GM12878 (cell line): ENCODE measurements at regions not wholly inside any gene's neighbourhood (a gene's known extent, or its start where the extent isn't known, plus 50 kb on each side); places are given as distances from the start of the nearest gene placed in this dataset.

Experiments used
- ATAC-seq: fragments of 200-7000 bp; cut with Tn5 transposase; 3 replicates; pipeline ENCODE4 v1.9.1; 2020; ENCODE audit warnings: mild to moderate bottlenecking, moderate library complexity
- BruUV-seq: library from RNA; stranded (reverse); fragments of 400-500 nt; replicated peaks from 2 replicates; lab custom pipeline; 2021; lab: Mats Ljungman, UMichigan
- CTCF ChIA-PET: fragments of 300-600 bp; sonication (Branson Sonifier 250); formaldehyde crosslinking; extraction: SDS; loops from one replicate; lab custom pipeline; 2021; ENCODE audit warnings: inconsistent platforms; lab: Yijun Ruan, JAX
- POLR2A ChIA-PET: fragments of 350-600 bp; formaldehyde crosslinking; extraction: SDS; loops from one replicate; lab custom pipeline; 2021; ENCODE audit warnings: inconsistent platforms; lab: Charles Lee
- RAD21 ChIA-PET: fragments of 300-600 bp; sonication (Branson Sonifier 250); formaldehyde crosslinking; loops from one replicate; lab custom pipeline; 2023; ENCODE audit warnings: antibody characterized with exemption; ENCODE audit not compliant: unreplicated experiment; lab: Charles Lee
- SMC1A ChIA-PET: fragments of 300-600 bp; sonication (Branson Sonifier 250); formaldehyde crosslinking; loops from one replicate; lab custom pipeline; 2023; ENCODE audit not compliant: unreplicated experiment, uncharacterized antibody; lab: Charles Lee
- DNase-seq: peaks from one replicate; pipeline ENCODE4 v3.0.0-alpha.2; 2011; ENCODE audit warnings: low read depth, low spot score
- FAIRE-seq: peaks from 3 replicates; lab custom pipeline; 2011; peaks lifted over from hg19 to GRCh38; lab: Jason Lieb, UNC
- H2AFZ ChIP-seq: 2 replicates; pipeline ENCODE4 v1.6.0; 2011; ENCODE audit warnings: low read depth, low read length, control low read depth; ENCODE audit not compliant: control insufficient read depth
- H3K27ac ChIP-seq: 2 replicates; pipeline ENCODE4 v1.5.1; 2011; ENCODE audit warnings: control low read depth; ENCODE audit not compliant: control insufficient read depth, insufficient read depth
- H3K27me3 ChIP-seq, 2 experiments: replicated peaks in 1 of 2; 2 replicates each; pipeline versions ENCODE4 v1.6.0 to v1.6.1; 2011; ENCODE audit warnings: low read length in 1 of 2; ENCODE audit not compliant: control insufficient read depth in 2 of 2, insufficient read depth in 2 of 2
- H3K36me3 ChIP-seq, 2 experiments: 2 replicates each; pipeline ENCODE4 v1.5.1; 2011; ENCODE audit warnings: low read length in 1 of 2; ENCODE audit not compliant: control insufficient read depth in 2 of 2, insufficient read depth in 2 of 2
- H3K4me1 ChIP-seq: 2 replicates; pipeline ENCODE4 v1.6.1; 2011; ENCODE audit warnings: mild to moderate bottlenecking, low read length, moderate library complexity, mixed read lengths; ENCODE audit not compliant: control insufficient read depth, insufficient read depth
- H3K4me2 ChIP-seq: 2 replicates; pipeline ENCODE4 v1.6.0; 2011; ENCODE audit warnings: control low read depth; ENCODE audit not compliant: control insufficient read depth, insufficient read depth
- H3K4me3 ChIP-seq: fragments of 200-600 bp; sonication (generic); 2 replicates; pipeline ENCODE4 v1.5.1; 2016
- H3K79me2 ChIP-seq: 2 replicates; pipeline ENCODE4 v1.6.0; 2011; ENCODE audit warnings: low read length; ENCODE audit not compliant: control insufficient read depth, insufficient read depth
- H3K9ac ChIP-seq: 2 replicates; pipeline ENCODE4 v1.8.0; 2011; ENCODE audit warnings: low read length, control low read depth, mixed read lengths; ENCODE audit not compliant: control insufficient read depth, insufficient read depth
- H3K9me3 ChIP-seq: replicated peaks from 3 replicates; pipeline ENCODE4 v1.5.1; 2011; ENCODE audit warnings: mild to moderate bottlenecking, low read length; ENCODE audit not compliant: control insufficient read depth, insufficient read depth
- H4K20me1 ChIP-seq: 2 replicates; pipeline ENCODE4 v1.6.0; 2011; ENCODE audit not compliant: control insufficient read depth, insufficient read depth
- ATF7 ChIP-seq: fragments of 450-650 bp; IDR thresholded peaks from 2 replicates; pipeline ENCODE4 v1.6.1; 2016; ENCODE audit warnings: low read depth, mild to moderate bottlenecking
- CBX5 ChIP-seq: sonication (generic); IDR thresholded peaks from 2 replicates; pipeline ENCODE4 v1.6.1; 2016; ENCODE audit warnings: low read depth, moderate library complexity, mild to moderate bottlenecking, inconsistent platforms
- ESRRA ChIP-seq: IDR thresholded peaks from 2 replicates; pipeline ENCODE4 v1.6.1; 2012; ENCODE audit warnings: mild to moderate bottlenecking, low read length, improper control_type of control experiment
- FOXM1 ChIP-seq: IDR thresholded peaks from 2 replicates; pipeline ENCODE4 v1.6.1; 2012; ENCODE audit warnings: low read depth, mild to moderate bottlenecking, inconsistent platforms, low read length, moderate library complexity
- MEF2B ChIP-seq: fragments of 450-650 bp; IDR thresholded peaks from 2 replicates; pipeline ENCODE4 v1.6.1; 2018; ENCODE audit warnings: mild to moderate bottlenecking, moderate library complexity; ENCODE audit not compliant: partially characterized antibody, poor library complexity, severe bottlenecking
- NFXL1 ChIP-seq: fragments of 450-650 bp; IDR thresholded peaks from 2 replicates; pipeline ENCODE4 v1.6.1; 2017; ENCODE audit warnings: antibody characterized with exemption, mild to moderate bottlenecking, borderline replicate concordance
- NR2F1 ChIP-seq: fragments of 450-650 bp; conservative IDR thresholded peaks from 2 replicates; pipeline ENCODE4 v1.6.1; 2017; ENCODE audit warnings: mild to moderate bottlenecking
- NRF1 ChIP-seq: conservative IDR thresholded peaks from 2 replicates; pipeline ENCODE4 v1.6.1; 2011; ENCODE audit warnings: mild to moderate bottlenecking, low read depth, low read length, improper control_type of control experiment
- PAX5 ChIP-seq: IDR thresholded peaks from 2 replicates; pipeline ENCODE4 v1.6.1; 2011; ENCODE audit warnings: low read depth, low read length, borderline replicate concordance
- POLR2AphosphoS5 ChIP-seq: IDR thresholded peaks from 2 replicates; pipeline ENCODE4 v1.6.1; 2011; ENCODE audit warnings: mild to moderate bottlenecking, low read length, inconsistent platforms
- RUNX3 ChIP-seq: IDR thresholded peaks from 2 replicates; pipeline ENCODE4 v1.6.1; 2012; ENCODE audit warnings: low read length, inconsistent platforms
- TCF7 ChIP-seq: IDR thresholded peaks from 2 replicates; pipeline ENCODE4 v1.6.1; 2014; ENCODE audit warnings: antibody characterized with exemption, borderline replicate concordance
- WGBS: methylation state at CpG from one replicate; pipeline ENCODE4 v1.1.6; 2016; ENCODE audit warnings: low lambda C conversion rate; ENCODE audit not compliant: insufficient replicate concordance, insufficient coverage; ENCODE audit errors: missing lambda C conversion rate; 5-methylcytosine and 5-hydroxymethylcytosine counted together
- in situ Hi-C: fragments of 300-500 bp; cut with MboI; formaldehyde crosslinking; loops from 9 replicates; pipeline ENCODE4 v1.14.3; 2018; ENCODE audit warnings: mixed read lengths
- intact Hi-C: fragments of 100-400 bp; cut with micrococcal nuclease; formaldehyde crosslinking; loops from one replicate; pipeline ENCODE4 v1.14.2; 2022; ENCODE audit not compliant: unreplicated experiment
- TF ChIP-seq, protein P1 (sequence below): fragments of 450-650 bp; IDR thresholded peaks from 2 replicates; pipeline ENCODE4 v1.6.1; 2017; ENCODE audit warnings: low read depth, mild to moderate bottlenecking, moderate library complexity
- TF ChIP-seq, protein P2 (sequence below): IDR thresholded peaks from 2 replicates; pipeline ENCODE4 v1.6.1; 2012; ENCODE audit warnings: low read depth, low read length, improper control_type of control experiment
- TF ChIP-seq, protein P3 (sequence below): IDR thresholded peaks from 2 replicates; pipeline ENCODE4 v1.6.1; 2011; ENCODE audit warnings: low read depth, low read length, improper control_type of control experiment, borderline replicate concordance
- TF ChIP-seq, protein P4 (sequence below): fragments of 450-650 bp; conservative IDR thresholded peaks from 2 replicates; pipeline ENCODE4 v1.6.1; 2017; ENCODE audit warnings: mild to moderate bottlenecking, moderate library complexity

DNA sequence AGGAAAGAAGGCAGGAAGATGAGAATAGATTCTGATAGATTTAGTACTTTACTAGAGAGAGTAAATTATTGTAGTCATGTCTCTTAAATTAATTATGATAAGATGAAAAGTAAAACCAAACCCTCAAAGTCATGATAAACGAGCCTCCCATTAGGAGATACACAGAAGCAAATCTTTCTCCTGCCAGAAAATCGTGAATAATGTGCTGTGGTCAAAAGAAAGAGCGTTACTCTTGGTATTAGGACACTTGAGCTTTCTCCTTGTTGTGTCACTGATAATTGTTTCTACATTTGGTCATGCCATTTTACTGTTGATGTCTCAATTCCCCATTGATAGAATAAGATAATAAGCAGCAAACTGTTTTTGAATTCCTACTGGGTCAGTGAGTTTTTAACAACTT, 562.8 kb upstream of the TLE4 start (continued):
- TF ChIP-seq, protein P1, sequence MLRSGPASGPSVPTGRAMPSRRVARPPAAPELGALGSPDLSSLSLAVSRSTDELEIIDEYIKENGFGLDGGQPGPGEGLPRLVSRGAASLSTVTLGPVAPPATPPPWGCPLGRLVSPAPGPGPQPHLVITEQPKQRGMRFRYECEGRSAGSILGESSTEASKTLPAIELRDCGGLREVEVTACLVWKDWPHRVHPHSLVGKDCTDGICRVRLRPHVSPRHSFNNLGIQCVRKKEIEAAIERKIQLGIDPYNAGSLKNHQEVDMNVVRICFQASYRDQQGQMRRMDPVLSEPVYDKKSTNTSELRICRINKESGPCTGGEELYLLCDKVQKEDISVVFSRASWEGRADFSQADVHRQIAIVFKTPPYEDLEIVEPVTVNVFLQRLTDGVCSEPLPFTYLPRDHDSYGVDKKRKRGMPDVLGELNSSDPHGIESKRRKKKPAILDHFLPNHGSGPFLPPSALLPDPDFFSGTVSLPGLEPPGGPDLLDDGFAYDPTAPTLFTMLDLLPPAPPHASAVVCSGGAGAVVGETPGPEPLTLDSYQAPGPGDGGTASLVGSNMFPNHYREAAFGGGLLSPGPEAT: no peak
- TF ChIP-seq NRF1 (no peak), ESRRA (no peak), ATF7 (no peak)
- TF ChIP-seq, protein P2, sequence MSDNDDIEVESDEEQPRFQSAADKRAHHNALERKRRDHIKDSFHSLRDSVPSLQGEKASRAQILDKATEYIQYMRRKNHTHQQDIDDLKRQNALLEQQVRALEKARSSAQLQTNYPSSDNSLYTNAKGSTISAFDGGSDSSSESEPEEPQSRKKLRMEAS: no peak

DNA sequence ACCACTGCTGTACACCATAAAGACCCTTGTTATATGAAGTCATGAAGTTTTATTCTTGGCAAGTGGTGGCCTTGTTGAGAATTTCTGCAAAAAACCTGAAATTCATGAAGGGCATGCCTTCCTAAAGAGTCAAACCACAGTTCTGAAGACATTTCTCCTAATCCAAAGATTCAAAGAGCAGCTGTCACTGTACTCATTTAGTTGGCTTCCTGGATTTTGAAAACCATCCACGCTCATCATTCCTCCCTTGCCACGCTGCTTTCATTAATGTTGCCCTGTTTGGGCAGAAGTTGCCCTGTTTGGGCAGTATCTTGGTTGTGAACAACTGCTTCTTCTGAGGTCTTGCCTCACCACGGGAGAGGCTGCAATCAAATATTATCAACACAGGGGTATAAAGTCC, 560.3 kb upstream of the TLE4 start:
- FAIRE-seq: no peak
- in situ Hi-C loops (no loop called here), intact Hi-C loops (no loop called here)
- no TSS peak for BruUV-seq
- Histone ChIP-seq H3K27me3 (no peaks in the 10 kb centered on the region), H3K9ac (no peak overlapping the region), H3K9me3 (no peaks in the 10 kb centered on the region; the same call in 1 of the 3 replicates), H3K36me3 (no peaks in the 10 kb centered on the region), H4K20me1 (no peaks in the 10 kb centered on the region), H3K4me2 (no peak overlapping the region), H3K27ac (no peak overlapping the region), H3K4me1 (peaks cover 11% of the 10 kb centered on the region), H2AFZ (no peak overlapping the region), H3K79me2 (no peaks in the 10 kb centered on the region), H3K4me3 (no peak overlapping the region)
- SMC1A ChIA-PET: no interaction called here
- CTCF ChIA-PET: no interaction called here
- DNase-seq: no peak
- POLR2A ChIA-PET: no interaction called here
- no peak for ATAC-seq
- RAD21 ChIA-PET: no interaction called here
- 13% methylated on average over 3 of the region's 3 CpGs for WGBS
- TF ChIP-seq TCF7 (no peak), MEF2B (no peak), NFXL1 (no peak), PAX5 (no peak), FOXM1 (no peak), NRF1 (no peak), POLR2AphosphoS5 (no peak), RUNX3 (no peak), NR2F1 (no peak), CBX5 (no peak)
- TF ChIP-seq, protein P3, sequence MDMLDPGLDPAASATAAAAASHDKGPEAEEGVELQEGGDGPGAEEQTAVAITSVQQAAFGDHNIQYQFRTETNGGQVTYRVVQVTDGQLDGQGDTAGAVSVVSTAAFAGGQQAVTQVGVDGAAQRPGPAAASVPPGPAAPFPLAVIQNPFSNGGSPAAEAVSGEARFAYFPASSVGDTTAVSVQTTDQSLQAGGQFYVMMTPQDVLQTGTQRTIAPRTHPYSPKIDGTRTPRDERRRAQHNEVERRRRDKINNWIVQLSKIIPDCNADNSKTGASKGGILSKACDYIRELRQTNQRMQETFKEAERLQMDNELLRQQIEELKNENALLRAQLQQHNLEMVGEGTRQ: no peak
- TF ChIP-seq, protein P4, sequence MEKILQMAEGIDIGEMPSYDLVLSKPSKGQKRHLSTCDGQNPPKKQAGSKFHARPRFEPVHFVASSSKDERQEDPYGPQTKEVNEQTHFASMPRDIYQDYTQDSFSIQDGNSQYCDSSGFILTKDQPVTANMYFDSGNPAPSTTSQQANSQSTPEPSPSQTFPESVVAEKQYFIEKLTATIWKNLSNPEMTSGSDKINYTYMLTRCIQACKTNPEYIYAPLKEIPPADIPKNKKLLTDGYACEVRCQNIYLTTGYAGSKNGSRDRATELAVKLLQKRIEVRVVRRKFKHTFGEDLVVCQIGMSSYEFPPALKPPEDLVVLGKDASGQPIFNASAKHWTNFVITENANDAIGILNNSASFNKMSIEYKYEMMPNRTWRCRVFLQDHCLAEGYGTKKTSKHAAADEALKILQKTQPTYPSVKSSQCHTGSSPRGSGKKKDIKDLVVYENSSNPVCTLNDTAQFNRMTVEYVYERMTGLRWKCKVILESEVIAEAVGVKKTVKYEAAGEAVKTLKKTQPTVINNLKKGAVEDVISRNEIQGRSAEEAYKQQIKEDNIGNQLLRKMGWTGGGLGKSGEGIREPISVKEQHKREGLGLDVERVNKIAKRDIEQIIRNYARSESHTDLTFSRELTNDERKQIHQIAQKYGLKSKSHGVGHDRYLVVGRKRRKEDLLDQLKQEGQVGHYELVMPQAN: no peak
- TF ChIP-seq, protein P1: no peak
